HG03280 (cell line): ENCODE measurements at regions not wholly inside any gene's neighbourhood (a gene's known extent, or its start where the extent isn't known, plus 50 kb on each side); places are given as distances from the start of the nearest gene placed in this dataset.

Source experiments
- ATAC-seq: cut with Tn5 transposase; IDR thresholded peaks from one replicate; pipeline ENCODE4 v1.9.1; 2021; ENCODE audit warnings: mild to moderate bottlenecking, moderate library complexity; ENCODE audit not compliant: unreplicated experiment

DNA sequence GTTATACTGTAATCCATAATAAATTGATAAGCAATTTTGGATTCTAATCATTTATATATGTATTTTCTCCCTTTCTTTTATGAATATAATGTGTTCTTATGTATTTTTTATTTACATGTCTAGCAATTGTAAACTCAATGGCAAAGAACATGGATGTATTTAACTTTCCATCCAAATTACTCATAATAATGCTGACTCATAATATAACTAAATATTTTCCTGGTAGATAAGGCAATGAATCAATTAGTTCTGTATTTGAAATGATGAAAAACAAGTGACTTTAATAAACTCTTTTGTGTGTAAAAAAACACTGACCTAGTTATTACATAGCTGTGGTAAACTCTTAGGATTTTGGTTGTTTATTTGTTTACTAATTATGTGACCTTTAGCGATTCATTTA is 211.2 kb downstream of the DTHD1 start:
- no peak for ATAC-seq

DNA sequence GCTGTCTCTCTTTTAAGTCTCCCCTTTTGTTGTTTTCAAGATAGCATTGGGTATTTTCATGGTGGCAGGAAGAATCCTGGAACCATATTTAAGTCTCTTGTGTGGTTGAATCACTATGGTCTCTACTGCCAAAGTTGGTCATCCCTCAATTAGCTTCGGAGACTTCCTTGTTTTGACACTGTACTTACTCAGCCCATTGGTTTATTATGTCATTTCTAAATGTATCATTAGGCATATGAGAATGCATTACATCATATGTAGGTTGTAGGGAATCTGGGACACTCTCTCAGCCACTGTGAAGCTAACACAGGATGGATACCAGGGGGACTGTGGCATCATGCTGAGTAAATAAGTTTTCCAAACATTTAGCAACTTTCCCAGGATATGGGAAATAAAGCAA is 211.8 kb downstream of the DTHD1 start:
- ATAC-seq: no peak

DNA sequence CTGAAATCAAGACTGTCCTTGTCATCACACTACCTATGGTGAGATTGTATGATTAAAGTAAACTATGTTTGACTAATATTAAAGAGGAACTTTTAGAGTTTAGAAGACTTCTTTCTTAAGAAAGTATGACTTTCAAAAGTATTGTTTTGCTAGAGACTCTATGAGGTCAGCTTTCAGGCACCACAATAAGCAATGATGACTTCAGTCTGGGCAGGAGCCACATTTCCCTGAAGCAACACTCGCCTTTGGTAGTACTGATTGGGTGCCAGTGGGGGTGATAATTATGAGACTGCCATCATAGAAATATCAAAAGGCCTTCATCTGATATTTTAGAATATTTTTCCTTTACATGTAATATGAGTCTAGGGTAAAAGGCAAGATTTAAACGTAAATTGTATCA is 212.6 kb downstream of the DTHD1 start:
- ATAC-seq: no peak

DNA sequence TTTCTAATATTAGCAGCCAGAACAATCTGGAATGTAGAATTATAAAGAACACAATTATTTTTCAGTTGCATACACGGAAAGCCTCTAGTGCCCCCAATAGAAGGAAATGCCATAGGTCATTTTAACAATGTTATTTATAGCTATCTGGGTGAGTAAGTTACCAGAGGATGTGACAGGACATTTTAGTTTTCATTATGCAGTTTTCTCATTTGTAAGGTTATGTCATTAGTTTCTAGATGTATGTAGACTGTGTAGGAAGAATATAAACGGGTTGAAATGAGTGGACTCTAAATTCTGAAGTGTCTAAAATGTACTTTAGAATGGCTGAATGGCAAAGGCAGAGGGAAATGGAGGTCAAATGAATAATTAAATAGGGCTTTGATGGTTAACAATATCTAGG is 213.3 kb downstream of the DTHD1 start:
- no peak for ATAC-seq

DNA sequence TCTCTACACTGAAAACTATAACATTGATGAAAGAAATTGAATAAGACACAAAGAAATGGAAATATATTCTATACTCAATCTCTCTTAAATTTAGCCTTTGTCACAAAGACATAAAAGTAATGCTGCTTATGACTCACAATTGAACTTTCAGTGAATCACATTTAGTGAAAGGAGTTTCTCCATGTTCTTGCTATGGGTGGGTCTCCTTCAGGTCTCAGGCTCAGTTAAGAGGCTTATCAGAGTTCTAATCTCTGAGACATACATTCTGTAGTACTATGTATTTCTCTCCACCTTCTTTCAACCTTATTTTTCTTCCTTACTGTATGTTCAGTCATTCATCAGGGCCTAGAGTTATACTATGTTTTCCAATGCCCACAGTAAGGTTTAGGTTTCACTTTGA is 220.9 kb downstream of the DTHD1 start:
- ATAC-seq: no peak

DNA sequence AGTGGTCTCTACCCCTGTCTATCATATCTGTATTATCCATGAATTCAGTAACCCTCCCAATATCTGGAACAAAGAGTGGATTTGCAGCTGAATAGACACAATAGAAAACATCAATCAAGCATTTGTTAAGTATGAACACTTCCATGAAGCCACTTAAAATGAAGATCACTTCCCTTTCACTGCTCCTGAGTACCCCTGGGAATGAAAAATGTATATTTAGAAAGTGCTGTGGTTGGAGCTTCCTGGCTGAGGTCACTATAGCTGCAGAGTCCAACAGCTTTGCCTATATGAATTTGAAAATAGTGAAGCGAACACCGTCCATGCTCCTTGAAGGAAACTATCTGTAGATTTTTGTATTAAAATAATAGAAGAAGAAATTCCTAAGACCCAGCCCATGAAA is 227.0 kb downstream of the DTHD1 start:
- ATAC-seq: no peak

DNA sequence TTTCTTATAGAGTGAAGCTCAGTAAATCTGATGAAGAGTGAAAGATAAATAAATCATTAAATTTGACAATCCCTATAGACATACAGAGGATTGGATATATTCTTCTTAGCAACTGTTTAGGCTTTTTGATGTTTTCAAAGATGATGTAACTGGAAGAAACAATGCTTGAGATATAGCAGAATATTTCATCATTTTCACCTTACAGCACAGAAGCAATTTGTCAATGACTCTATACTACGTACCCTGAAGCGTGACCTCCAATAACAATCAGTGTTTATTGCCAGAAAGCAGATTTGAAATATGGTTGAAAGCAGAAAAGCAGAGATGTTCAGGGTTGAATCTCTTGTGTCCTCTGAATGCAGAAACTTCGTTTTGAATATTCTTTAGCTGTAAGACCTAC is 228.4 kb downstream of the DTHD1 start:
- ATAC-seq: no peak

DNA sequence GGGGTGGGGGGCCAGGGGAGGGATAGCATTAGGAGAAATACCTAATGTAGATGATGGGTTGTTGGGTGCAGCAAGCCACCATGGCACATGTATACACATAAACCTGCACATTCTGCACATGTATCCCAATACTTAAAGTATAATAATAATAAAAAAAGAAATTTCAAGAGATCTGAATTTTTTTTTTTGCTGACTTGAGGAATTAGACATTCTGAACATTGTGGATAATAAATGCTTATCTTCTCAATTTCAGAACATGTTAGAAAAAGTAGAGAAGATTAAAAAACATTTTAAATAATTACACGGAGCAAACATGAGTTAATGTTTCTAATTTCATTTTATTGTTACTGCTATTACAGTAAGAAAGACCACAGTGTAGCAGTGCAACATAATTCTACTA is 230.4 kb downstream of the DTHD1 start:
- ATAC-seq: no peak

DNA sequence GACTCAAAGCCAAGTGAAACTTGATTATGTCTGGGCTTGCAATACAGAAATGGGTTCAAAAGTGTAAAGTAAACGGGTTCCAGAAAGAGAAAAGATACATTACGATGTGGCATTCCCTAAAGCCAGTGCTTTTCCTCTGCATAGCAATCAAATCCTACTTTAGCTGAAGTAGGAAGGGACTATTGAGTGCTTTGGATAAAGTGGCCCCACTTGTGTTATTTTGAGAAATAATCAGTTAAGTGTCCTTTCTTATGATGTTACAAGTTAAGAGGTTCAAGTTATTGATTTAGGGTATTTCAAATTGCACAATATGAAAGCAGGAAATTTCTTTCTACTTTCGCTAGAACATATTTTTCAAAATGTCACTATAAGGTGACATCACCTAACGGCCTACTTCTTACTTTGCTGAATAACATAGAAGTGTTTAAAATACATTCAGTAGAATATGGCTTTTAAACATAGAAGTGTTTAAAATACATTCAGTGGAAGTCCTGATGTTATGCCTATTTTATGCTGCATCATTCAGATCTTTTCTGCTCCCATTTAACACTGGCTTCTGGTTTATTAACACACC is 235.2 kb downstream of the DTHD1 start:
- no peak for ATAC-seq

DNA sequence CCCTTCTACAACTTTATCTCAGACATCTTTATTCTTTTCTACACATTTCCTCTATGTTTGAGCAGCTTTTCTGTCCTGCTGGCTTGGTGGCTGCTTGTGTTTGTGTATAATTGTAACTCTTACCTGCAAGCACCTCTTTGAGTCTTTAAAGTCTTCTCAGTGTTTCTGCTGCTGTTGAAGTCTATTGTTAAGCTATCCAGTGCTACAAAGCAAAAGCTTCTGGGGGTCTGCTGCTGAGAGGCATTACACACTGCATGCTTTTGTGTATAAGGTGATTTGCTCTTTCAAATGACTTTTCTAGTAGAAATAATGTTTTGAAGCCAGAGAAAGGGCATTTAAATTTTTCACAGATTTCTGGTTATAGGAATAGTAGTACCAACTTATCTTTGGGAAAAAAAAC is 241.8 kb downstream of the DTHD1 start:
- ATAC-seq: no peak

DNA sequence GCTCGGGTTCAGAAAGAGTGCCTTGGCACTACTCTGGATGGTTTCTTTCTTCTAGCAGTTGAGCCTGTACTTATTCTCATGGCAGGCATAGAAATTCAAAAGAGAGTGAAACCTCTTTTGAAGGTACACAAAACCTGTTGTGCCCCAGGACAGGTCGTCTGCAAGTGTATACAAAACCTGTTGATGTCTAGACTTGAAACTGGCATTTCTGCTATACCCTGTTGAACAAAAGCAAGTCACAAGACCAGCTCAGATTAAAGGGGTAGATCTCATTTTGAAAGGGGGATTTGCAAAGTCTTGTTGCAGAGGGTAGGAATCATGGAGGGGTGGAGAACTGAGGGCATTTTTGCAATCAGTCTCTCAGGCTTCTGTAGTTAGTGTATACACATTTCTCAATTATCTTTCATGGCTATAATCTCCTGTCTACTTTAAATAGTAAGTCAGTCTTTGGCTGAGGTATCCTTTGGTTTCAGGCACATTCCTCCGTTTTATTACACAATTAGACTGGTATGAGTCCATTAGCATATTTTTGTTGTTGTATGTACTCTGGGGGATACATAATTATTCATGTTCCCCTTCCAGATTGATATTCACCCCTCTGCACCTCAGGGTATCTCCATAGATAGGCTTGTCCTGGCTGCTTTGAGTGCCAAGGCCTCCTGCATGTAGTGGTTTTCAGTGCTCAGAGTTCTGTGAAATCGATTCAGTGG is 251.4 kb downstream of the DTHD1 start:
- ATAC-seq: no peak

DNA sequence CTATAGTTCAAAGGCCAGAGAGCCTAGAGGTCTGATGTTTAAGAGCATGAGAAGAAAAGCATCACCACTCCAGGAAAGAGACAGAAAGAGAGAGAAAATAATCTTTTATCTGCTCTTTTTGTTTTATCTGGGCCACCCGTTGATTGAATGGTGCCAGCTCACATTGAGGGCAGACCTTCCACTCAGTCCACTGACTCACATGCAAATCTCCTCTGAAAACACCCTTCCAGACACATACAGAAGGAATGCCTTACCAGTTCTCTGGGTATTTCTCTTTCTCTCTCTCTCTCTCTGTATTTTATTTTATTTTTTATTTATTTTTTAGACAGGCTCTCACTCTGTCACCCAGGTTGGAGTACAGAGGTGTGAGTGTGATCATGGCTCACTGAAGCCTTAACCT is 252.5 kb downstream of the DTHD1 start:
- no peak for ATAC-seq

DNA sequence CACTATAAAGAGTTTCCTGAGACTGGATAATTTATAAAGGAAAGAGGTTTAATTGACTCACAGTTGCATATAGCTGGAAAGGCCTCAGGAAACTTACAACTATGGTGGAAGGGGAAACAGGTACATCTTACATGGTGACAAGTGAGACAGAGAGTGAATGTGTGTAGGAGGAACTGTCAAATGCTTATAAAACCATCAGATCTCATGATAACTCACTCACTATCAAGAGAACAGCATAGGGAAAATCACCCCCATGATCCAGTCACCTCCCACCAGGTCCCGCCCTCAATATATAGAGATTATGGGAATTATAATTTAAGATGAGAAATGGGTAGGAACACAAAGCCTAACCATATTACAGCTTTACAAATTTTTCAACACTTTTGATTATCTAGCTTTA is 266.0 kb downstream of the DTHD1 start:
- ATAC-seq: no peak

DNA sequence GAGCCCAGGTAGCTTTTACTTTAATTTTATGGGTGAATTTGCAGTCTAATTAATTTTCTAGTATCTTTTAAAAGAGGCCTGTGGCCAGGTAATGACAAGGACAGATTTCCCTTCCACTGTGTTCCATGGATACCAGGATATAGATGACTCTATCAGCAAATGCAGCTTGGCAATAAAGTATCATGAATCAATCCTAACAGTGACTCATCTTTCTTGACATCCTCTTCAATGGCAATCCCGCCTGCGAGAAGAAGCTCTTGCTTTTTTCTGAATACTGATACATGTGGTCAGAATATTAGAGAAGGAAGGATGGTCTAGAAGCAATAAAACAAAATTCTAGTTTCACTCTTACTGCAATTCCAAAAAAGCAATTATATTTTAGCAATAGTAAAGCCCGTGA is 267.8 kb downstream of the DTHD1 start:
- no peak for ATAC-seq

DNA sequence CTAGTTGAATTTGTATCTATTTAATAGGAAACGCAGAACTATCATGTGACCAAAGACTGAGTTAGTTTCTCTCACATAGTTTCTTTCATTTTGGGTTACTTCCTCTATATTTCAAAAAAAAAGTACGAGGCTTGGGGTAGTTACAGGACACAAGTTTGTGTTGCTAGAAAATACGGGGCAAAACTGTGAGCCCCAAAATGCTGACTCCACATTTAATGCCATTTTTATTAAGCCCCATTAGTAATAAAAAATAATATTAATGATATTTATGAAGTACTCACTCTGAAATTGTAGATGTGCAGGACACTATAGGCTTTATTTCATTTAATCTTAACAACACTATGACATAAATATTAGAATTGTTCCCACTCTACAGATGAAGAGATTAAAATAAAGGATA is 268.6 kb downstream of the DTHD1 start:
- no peak for ATAC-seq

DNA sequence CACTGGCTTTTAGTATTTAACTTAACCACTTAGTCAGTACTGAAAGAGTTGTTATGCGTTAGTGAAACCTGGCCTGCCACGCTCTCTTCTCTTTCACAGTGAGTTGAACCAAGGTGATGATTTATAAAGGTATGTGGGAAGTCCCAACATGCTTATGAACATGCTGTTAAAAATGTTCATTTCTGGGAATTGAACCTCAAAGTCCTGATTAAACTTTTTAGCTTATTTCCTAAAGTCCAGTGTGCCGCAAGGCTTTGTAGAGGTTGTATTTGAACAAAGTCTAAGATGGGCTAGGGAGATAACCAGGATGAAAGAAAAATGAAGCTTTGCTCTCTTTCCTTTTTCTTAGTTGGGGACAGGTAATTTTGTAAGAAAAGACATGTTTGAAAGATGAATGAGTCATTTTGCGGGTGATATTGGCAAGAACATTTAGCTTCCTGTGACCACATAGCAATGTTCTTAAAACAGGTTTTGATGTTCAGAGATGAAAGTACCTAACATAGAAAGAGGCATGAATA is 270.3 kb downstream of the DTHD1 start:
- ATAC-seq: peak; percentile 97

DNA sequence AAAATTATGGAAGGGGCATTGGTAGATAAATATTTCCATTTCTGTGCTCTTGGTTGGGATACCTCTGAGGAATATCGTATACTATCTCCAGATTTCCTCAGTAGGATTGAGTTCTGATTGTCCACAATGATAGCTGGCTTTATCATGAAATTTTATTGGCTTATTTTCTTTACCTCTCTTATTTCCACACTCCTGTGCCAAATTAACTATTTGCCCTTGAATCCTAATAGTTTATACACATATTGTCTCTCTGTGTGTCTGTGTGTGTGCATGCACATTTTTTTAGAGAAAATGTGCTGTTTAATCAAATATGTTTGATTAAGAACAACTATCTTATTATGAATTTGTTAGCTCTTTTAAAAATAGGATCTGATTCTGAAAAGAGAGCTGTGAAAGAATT is 271.6 kb downstream of the DTHD1 start:
- no peak for ATAC-seq

DNA sequence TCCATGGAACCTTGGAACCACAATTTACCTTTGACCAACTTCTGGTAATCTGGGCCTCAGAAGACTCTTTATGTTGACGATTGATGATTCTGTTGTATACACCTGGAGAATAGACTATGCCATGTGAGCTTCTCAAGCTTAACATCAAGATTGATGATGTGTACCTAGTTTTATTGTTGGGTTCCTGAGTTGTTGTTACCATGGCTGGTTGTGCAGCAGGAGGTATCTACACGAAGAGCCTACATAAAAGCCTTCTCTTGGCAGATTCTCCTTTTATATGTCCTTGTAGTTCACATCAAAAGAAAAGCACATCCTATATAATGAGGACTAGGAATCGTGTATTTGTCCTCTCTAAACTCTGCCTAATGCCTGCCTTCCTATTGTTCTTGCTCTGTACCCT is 272.0 kb downstream of the DTHD1 start:
- no peak for ATAC-seq

DNA sequence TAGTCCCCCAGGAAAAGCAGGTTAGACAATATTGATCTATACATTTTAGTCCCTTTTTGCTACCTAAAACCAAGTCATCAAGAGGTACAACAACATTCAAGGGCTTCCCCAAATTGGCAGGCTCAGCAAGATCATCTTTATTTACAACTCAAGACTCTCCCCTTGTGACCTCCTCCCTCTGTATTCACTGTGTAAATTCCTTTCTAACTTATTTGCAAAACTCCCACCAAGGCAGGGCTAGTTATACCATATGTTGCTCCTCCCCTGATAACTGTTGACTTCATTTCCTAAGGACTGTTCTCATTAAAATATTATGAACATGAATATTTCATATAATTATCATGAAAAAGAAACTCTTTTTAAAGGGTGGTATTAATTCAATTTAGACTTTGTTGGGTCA is 275.6 kb downstream of the DTHD1 start:
- ATAC-seq: no peak

DNA sequence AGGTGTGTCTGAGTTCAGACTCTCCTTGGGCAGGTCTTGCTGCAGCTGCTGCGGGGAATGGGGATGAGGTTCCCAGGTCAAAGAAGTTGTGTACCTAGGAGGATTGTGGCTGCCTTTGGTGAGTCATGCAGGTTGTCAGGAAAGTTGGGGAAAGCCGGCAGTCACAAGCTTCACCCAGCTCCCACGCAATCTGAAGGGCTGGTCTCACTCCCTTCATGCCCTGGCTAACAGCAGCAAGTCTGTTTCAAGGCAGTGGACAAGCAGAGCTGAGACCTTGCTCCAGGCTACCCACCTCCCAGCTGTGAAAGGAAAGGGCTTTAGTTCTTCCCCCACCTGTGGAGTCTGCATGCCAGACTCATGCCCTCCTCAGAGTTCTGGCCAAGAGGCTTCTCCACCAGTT is 287.2 kb downstream of the DTHD1 start:
- ATAC-seq: no peak

DNA sequence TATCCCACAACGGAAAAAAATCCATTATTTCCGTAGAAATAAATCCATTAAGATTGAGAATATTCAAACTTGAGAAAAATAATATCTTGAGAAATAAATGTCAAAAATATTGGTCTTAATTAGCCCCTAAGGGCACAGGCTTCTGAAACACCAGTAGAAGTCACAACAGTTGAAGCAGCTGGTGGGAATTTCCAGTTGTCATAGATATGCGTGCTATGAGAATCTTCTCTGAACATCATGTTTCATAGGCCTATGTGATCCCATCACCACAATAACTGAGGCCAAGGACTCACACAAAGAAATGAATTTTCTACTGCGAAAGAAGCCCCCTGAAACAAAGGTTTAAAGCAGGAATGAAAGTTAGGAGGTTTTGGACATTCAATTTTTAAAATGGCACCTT is 292.0 kb downstream of the DTHD1 start:
- ATAC-seq: no peak

DNA sequence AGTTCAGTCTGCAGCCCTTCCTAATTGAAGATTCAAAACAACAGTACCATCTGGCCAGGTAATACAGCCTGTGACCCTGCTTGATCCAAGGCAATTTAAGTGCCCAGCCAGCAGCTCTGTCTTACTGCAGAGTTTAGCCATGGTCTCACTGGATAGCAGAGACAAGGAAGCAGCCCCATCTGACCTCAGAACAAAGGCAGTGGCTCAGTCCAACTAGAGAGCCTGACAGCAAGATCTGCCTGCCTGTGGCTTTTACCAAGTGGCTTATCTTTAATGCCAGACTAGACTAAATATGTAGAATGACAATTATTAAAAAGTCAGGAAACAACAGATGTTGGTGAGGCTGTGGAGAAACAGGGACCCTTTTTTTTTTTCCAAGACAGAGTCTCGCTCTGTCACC is 293.4 kb downstream of the DTHD1 start:
- no peak for ATAC-seq

DNA sequence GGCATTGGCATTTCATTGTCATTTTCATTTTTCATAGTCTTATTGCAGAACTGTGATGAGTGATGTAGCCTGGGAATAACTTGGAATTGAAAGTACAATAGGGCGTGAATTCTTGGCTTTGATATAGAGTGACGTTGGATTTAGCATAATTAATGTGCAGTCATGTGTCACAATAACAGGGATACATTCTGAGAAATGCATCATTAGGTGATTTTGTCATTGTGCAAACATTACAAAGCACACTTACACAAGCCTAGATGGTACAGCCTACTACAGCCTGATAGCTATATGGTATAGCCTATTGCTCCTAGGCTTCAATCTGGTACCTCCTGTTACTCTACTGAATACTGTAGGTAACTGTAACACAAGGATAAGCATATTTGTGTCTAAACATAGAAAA is 300.8 kb downstream of the DTHD1 start:
- no peak for ATAC-seq
